ENCODE measurements at regions not wholly inside any gene's neighbourhood (a gene's known extent, or its start where the extent isn't known, plus 50 kb on each side); places are given as distances from the start of the nearest gene placed in this dataset.

- DNase-seq, result no peak
Observed at GRCh38 chr7:131112431-131112830, 215.2 kb upstream of the MKLN1 start.

GRCh38 chr7:131115340-131115739, 212.3 kb upstream of the MKLN1 start:
- no peak for DNase-seq

- no peak for DNase-seq
Observed at GRCh38 chr7:131117439-131117838, 210.2 kb upstream of the MKLN1 start.

- no peak for DNase-seq
Observed at GRCh38 chr7:131119381-131119780, 208.3 kb upstream of the MKLN1 start.

GRCh38 chr7:131122394-131122793, 205.3 kb upstream of the MKLN1 start:
- DNase-seq, result no peak

GRCh38 chr7:131124001-131124629, 203.6 kb upstream of the MKLN1 start:
- no peak for DNase-seq

- no peak for DNase-seq
Observed at GRCh38 chr7:131124867-131125266, 202.8 kb upstream of the MKLN1 start.

- no peak for DNase-seq
Observed at GRCh38 chr7:131130324-131130723, 197.4 kb upstream of the MKLN1 start.

GRCh38 chr7:131131012-131131745, 196.5 kb upstream of the MKLN1 start:
- no peak for DNase-seq

GRCh38 chr7:131131746-131132431, 195.8 kb upstream of the MKLN1 start:
- DNase-seq, result no peak

- DNase-seq, result no peak
Observed at GRCh38 chr7:131139462-131139861, 188.2 kb upstream of the MKLN1 start.

- no peak for DNase-seq
Observed at GRCh38 chr7:131141443-131141967, 186.2 kb upstream of the MKLN1 start.

GRCh38 chr7:131143869-131144268, 183.8 kb upstream of the MKLN1 start:
- DNase-seq, result no peak

- DNase-seq, result no peak
Observed at GRCh38 chr7:131145026-131145425, 182.7 kb upstream of the MKLN1 start.

GRCh38 chr7:131145770-131146169, 181.9 kb upstream of the MKLN1 start:
- peak in 1 of 2 experiments; percentile 32 for DNase-seq

- DNase-seq, result no peak
Observed at GRCh38 chr7:131147604-131148003, 180.1 kb upstream of the MKLN1 start.

GRCh38 chr7:131148258-131148657, 179.4 kb upstream of the MKLN1 start:
- no peak for DNase-seq

GRCh38 chr7:131148708-131149428, 178.8 kb upstream of the MKLN1 start:
- no peak for DNase-seq

- DNase-seq, result no peak
Observed at GRCh38 chr7:131149429-131149773, 178.3 kb upstream of the MKLN1 start.

- no peak for DNase-seq
Observed at GRCh38 chr7:131149840-131150239, 177.8 kb upstream of the MKLN1 start.

- DNase-seq, result no peak
Observed at GRCh38 chr7:131151034-131151433, 176.6 kb upstream of the MKLN1 start.

- DNase-seq, result no peak
Observed at GRCh38 chr7:131152766-131153165, 174.9 kb upstream of the MKLN1 start.

GRCh38 chr7:131154380-131154779, 173.3 kb upstream of the MKLN1 start:
- no peak for DNase-seq

Data from NCI-H2081 (cell line).